Skeletal muscle tissue (tissue), 3 donors: ENCODE measurements at regions not wholly inside any gene's neighbourhood (a gene's known extent, or its start where the extent isn't known, plus 50 kb on each side); places are given as distances from the start of the nearest gene placed in this dataset.

Source experiments
- H3K27ac ChIP-seq: one replicate; pipeline ENCODE4 v1.7.0; 2013; ENCODE audit warnings: mild to moderate bottlenecking, low read depth, low read length, inconsistent platforms
- H3K27me3 ChIP-seq, 3 donors: one replicate each; pipeline ENCODE4 v1.7.0; 2013; ENCODE audit warnings: low read length in 3 of 3; ENCODE audit not compliant: control insufficient read depth in 3 of 3, insufficient read depth in 3 of 3
- H3K36me3 ChIP-seq, 3 donors: one replicate each; pipeline ENCODE4 v1.7.0; 2013; ENCODE audit warnings: low read length in 3 of 3; ENCODE audit not compliant: control insufficient read depth in 3 of 3, insufficient read depth in 3 of 3
- H3K4me1 ChIP-seq, 3 donors: one replicate each; pipeline ENCODE4 v1.7.0; 2013; ENCODE audit warnings: low read length in 3 of 3, mild to moderate bottlenecking in 3 of 3; ENCODE audit not compliant: control insufficient read depth in 3 of 3, insufficient read depth in 3 of 3
- H3K4me3 ChIP-seq, 3 donors: one replicate each; pipeline ENCODE4 v1.7.0; 2013; ENCODE audit warnings: low read length in 3 of 3
- H3K9ac ChIP-seq, 3 donors: one replicate each; pipeline ENCODE4 v1.7.0; 2013; ENCODE audit warnings: low read length in 3 of 3, mild to moderate bottlenecking in 3 of 3, moderate library complexity in 2 of 3, low read depth in 1 of 3
- H3K9me3 ChIP-seq, 3 donors: one replicate each; pipeline ENCODE4 v1.7.0; 2013; ENCODE audit warnings: low read length in 3 of 3; ENCODE audit not compliant: control insufficient read depth in 3 of 3
- donor health status: Osteomylitis.

DNA sequence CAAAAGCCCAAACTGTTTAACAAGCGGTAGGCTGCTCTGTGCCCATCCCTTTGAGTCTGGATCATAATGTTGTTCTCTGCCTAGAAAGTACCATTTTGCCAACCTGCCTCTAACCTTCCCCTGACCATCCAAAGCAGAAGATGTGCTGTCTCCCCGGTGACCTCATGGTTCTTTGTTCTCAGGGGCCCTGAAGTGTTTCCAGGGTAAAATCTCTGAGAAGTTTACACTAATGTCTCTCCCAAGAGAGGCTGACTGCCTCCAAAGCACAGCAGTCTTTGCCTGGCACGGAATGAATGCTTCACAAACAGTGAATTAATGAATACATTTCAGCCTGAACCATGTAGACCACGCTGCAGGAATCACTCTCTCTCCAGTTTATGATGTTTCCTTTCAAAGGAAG, 523.8 kb upstream of the CELF2 start:
- H3K4me3 ChIP-seq: no peak overlapping the region
- H3K9me3 ChIP-seq: no peaks in the 10 kb centered on the region
- no peak overlapping the region for H3K27ac ChIP-seq
- no peak overlapping the region for H3K9ac ChIP-seq
- no peaks in the 10 kb centered on the region for H3K27me3 ChIP-seq
- H3K36me3 ChIP-seq: no peaks in the 10 kb centered on the region
- H3K4me1 ChIP-seq: no peaks in the 10 kb centered on the region

- H3K4me1 ChIP-seq: no peaks in the 10 kb centered on the region
- no peak overlapping the region for H3K9ac ChIP-seq
- H3K27me3 ChIP-seq: no peaks in the 10 kb centered on the region
- no peak overlapping the region for H3K27ac ChIP-seq
- H3K9me3 ChIP-seq: no peaks in the 10 kb centered on the region
- H3K36me3 ChIP-seq: no peaks in the 10 kb centered on the region
- H3K4me3 ChIP-seq: no peak overlapping the region
These were observed 520.4 kb upstream of the CELF2 start for GRCh38 chr10:10497245-10497644.

- no peaks in the 10 kb centered on the region for H3K4me1 ChIP-seq
- no peaks in the 10 kb centered on the region for H3K27me3 ChIP-seq
- H3K36me3 ChIP-seq: no peaks in the 10 kb centered on the region
- H3K9me3 ChIP-seq: no peaks in the 10 kb centered on the region
- H3K27ac ChIP-seq: no peak overlapping the region
- H3K9ac ChIP-seq: no peak overlapping the region
- H3K4me3 ChIP-seq: no peak overlapping the region
These were observed 518.9 kb upstream of the CELF2 start for GRCh38 chr10:10498781-10499180.

- H3K27me3 ChIP-seq: no peaks in the 10 kb centered on the region
- no peak overlapping the region for H3K27ac ChIP-seq
- H3K9me3 ChIP-seq: no peaks in the 10 kb centered on the region
- no peaks in the 10 kb centered on the region for H3K36me3 ChIP-seq
- H3K9ac ChIP-seq: no peak overlapping the region
- no peaks in the 10 kb centered on the region for H3K4me1 ChIP-seq
- H3K4me3 ChIP-seq: no peak overlapping the region
These were observed 517.8 kb upstream of the CELF2 start for GRCh38 chr10:10499839-10500238.

DNA sequence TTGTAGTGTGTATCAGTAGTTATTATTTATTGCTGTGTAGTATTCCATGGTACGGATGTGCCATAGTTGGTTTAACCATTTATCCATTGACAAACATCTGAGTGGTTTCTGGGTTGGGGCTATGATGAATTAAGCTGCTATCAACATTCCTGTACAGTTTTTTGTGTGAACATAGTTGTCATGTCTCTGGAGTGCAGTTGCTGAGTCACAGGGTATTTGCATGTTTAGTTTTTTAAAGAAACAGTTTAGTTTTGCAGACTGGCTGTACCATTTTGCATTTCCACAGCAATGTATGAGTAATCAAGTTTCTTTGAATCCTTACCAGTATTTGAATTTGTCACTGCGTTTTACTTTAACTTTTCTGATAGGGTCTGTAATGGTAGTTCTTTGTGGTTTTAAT, 516.7 kb upstream of the CELF2 start:
- Histone ChIP-seq H3K9ac (no peak overlapping the region), H3K9me3 (no peaks in the 10 kb centered on the region), H3K27me3 (no peaks in the 10 kb centered on the region), H3K36me3 (no peaks in the 10 kb centered on the region), H3K4me1 (no peaks in the 10 kb centered on the region), H3K4me3 (no peak overlapping the region), H3K27ac (no peak overlapping the region)

DNA sequence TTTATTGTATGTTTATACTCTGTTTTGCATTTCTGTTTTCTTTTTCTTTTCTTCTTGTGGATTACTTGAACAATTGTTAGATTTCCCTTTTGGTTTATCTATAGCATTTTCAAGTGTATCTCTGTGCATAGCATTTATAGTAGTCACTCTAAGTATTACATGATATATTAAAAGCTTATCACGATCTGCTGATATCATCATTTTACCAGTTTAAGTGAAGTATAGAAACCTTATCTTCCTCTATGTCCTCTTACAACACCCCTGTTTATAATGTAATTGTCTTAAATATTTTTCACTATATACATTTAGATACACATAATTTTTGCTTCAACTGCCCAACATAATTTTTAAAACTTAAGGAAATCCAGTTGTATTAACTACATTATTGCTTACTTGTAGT, 513.9 kb upstream of the CELF2 start:
- Histone ChIP-seq H3K27ac (no peak overlapping the region), H3K4me1 (no peaks in the 10 kb centered on the region), H3K36me3 (no peaks in the 10 kb centered on the region), H3K4me3 (no peak overlapping the region), H3K27me3 (no peaks in the 10 kb centered on the region), H3K9ac (no peak overlapping the region), H3K9me3 (no peaks in the 10 kb centered on the region)

GRCh38 chr10:10508211-10508610, 509.5 kb upstream of the CELF2 start:
- Histone ChIP-seq H3K9me3 (no peaks in the 10 kb centered on the region), H3K27me3 (no peaks in the 10 kb centered on the region), H3K4me3 (no peak overlapping the region), H3K36me3 (no peaks in the 10 kb centered on the region), H3K4me1 (no peaks in the 10 kb centered on the region), H3K9ac (no peak overlapping the region), H3K27ac (no peak overlapping the region)

DNA sequence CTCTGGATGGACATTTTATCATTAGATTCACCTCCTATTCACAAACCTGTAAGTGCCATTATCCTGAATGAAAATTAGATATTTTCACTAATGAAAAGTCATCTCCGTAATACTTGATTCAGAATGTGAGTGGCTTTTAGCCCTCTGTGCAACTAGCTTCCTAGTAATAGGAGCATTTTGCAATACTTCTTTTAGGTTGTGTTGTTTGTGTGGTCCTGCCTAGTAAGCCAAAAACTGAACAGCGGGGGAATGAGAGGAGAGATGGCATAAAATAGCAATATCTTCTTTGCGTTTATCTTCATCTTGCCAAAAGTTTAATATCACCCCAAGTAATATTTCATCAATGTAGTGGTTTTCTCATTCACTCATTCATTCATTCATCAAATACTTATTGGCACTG, 507.5 kb upstream of the CELF2 start:
- no peak overlapping the region for H3K27ac ChIP-seq
- H3K27me3 ChIP-seq: peaks cover 0 to 3% (median 0%) of the 10 kb centered on the region in 3 donors
- H3K4me1 ChIP-seq: no peaks in the 10 kb centered on the region
- H3K36me3 ChIP-seq: no peaks in the 10 kb centered on the region
- no peaks in the 10 kb centered on the region for H3K9me3 ChIP-seq
- no peak overlapping the region for H3K4me3 ChIP-seq
- no peak overlapping the region for H3K9ac ChIP-seq

DNA sequence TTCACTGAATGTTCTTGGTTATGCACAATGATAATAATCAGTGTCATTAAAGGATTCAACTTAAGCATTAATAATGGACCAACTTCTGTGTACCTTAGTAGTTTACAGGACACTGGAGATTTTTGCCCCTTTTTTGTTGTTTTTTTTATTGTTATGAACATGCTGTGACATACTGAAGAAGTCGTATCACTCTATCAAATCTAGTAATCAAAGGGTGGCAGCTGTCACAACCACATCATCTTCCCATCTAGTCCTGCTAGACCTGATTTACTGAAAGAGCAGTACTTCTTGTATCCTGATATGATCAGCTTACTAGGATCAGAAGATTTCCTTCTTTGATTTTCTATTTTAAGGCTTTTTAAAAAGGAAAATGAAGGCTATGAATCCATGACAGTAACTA, 504.6 kb upstream of the CELF2 start:
- Histone ChIP-seq H3K36me3 (no peaks in the 10 kb centered on the region), H3K27ac (no peak overlapping the region), H3K4me1 (no peaks in the 10 kb centered on the region), H3K9me3 (no peaks in the 10 kb centered on the region), H3K27me3 (peaks cover 0 to 3% (median 0%) of the 10 kb centered on the region in 3 donors), H3K4me3 (no peak overlapping the region), H3K9ac (no peak overlapping the region)

DNA sequence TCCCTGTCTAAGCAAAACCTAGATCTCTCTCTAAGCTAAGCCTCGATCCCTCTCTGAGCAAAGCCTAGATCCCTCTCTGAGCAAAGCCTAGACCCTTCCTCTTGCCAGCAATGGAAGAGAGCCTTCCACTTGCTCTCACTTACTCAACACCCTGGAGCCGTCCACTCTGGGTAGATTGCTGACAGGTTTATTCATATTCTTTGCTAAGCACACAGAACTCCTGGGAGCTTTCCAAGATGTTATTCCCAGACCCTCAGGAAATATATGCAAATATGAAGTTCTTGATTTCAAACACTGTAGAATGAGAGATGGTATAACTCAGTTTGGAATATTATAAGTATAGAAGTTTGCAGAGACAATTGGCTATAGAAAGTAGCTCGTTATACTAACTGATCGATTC, 503.8 kb upstream of the CELF2 start:
- no peaks in the 10 kb centered on the region for H3K4me1 ChIP-seq
- no peak overlapping the region for H3K4me3 ChIP-seq
- peaks cover 0 to 6% (median 0%) of the 10 kb centered on the region in 3 donors for H3K27me3 ChIP-seq
- H3K9ac ChIP-seq: no peak overlapping the region
- H3K9me3 ChIP-seq: no peaks in the 10 kb centered on the region
- no peak overlapping the region for H3K27ac ChIP-seq
- no peaks in the 10 kb centered on the region for H3K36me3 ChIP-seq

DNA sequence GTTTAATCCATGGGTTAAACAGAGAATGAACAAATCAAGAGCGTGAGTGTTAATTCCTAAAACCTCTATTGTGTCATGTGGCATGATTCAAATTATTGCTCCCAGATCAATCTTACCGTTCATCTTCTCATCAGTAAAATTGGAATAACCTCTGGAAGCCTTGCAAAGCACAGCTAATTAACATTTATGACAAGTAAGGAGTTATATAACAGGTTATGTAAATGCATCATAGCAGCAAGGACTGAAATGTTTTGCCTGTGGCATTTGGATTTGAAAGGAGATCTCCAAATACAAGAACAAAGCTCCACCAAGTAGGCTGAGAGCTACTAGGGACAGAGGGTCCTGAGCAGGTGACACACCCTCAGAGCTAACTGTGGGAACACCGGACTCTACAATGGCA, 502.9 kb upstream of the CELF2 start:
- peaks cover 0 to 6% (median 0%) of the 10 kb centered on the region in 3 donors for H3K27me3 ChIP-seq
- H3K27ac ChIP-seq: no peak overlapping the region
- no peaks in the 10 kb centered on the region for H3K4me1 ChIP-seq
- no peak overlapping the region for H3K9ac ChIP-seq
- no peaks in the 10 kb centered on the region for H3K9me3 ChIP-seq
- no peaks in the 10 kb centered on the region for H3K36me3 ChIP-seq
- H3K4me3 ChIP-seq: no peak overlapping the region
